K562 (cell line): ENCODE measurements at regions not wholly inside any gene's neighbourhood (a gene's known extent, or its start where the extent isn't known, plus 50 kb on each side); places are given as distances from the start of the nearest gene placed in this dataset.

ENCODE experiments used
- ATAC-seq: fragments of 200-7000 bp; cut with Tn5 transposase; 3 replicates; pipeline ENCODE4 v1.9.1; 2020; ENCODE audit warnings: moderate library complexity
- BruUV-seq: library from RNA; stranded (reverse); fragments of 400-500 nt; replicated peaks from 2 replicates; lab custom pipeline; 2021; lab: Mats Ljungman, UMichigan
- CTCF ChIA-PET: fragments of 300-600 bp; formaldehyde crosslinking; extraction: SDS; loops from one replicate; lab custom pipeline; 2021; ENCODE audit warnings: low intra/inter-chr PET ratio; lab: Yijun Ruan, JAX
- POLR2A ChIA-PET: fragments of 300-600, 350-650 bp; sonication (Branson Sonifier 250); formaldehyde crosslinking; extraction: SDS; loops from one replicate; lab custom pipeline; 2021; ENCODE audit warnings: antibody characterized with exemption, inconsistent platforms; lab: Yijun Ruan, JAX
- DNase-seq, 4 experiments: peaks; one replicate each; pipeline versions ENCODE4 v3.0.0 to v3.0.0-alpha.2; 2011 to 2018; ENCODE audit warnings: low spot score in 3 of 4, mixed read lengths in 3 of 4; ENCODE audit errors: extremely low read depth in 1 of 4
- FAIRE-seq: peaks from 2 replicates; lab custom pipeline; 2011; peaks lifted over from hg19 to GRCh38; lab: Jason Lieb, UNC
- H2AFZ ChIP-seq: 2 replicates; pipeline ENCODE4 v1.6.0; 2011; ENCODE audit warnings: low read depth, low read length, control low read depth, inconsistent platforms
- H3K27ac ChIP-seq: fragments of 200-600 bp; 3 replicates; pipeline ENCODE4 v1.8.0; 2011; ENCODE audit warnings: low read depth, mild to moderate bottlenecking, control low read depth, inconsistent platforms, low read length, moderate library complexity, mixed read lengths; ENCODE audit errors: extremely low read depth
- H3K27me3 ChIP-seq, 2 experiments: fragments of 300-600 bp in 1 of 2; 2 replicates in 1 of 2; 3 replicates in 1 of 2; pipeline versions ENCODE4 v1.6.0 to v1.8.0; 2011; ENCODE audit warnings: inconsistent platforms in 2 of 2, low read length in 2 of 2, mild to moderate bottlenecking in 1 of 2, mixed read lengths in 1 of 2, moderate library complexity in 1 of 2; ENCODE audit not compliant: control insufficient read depth in 2 of 2, insufficient read depth in 2 of 2
- H3K36me3 ChIP-seq: fragments of 300-600 bp; 3 replicates; pipeline ENCODE4 v1.8.0; 2011; ENCODE audit warnings: mild to moderate bottlenecking, low read length, inconsistent platforms; ENCODE audit not compliant: control insufficient read depth, insufficient read depth
- H3K4me1 ChIP-seq, 2 experiments: fragments of 200-600 bp in 1 of 2; replicated peaks in 1 of 2; 2 replicates in 1 of 2; 3 replicates in 1 of 2; pipeline versions ENCODE4 v1.5.1 to v1.8.0; 2011; ENCODE audit warnings: inconsistent platforms in 2 of 2, low read length in 2 of 2, mild to moderate bottlenecking in 1 of 2, mixed read lengths in 1 of 2, moderate library complexity in 1 of 2; ENCODE audit not compliant: control insufficient read depth in 2 of 2, insufficient read depth in 2 of 2
- H3K4me2 ChIP-seq: 2 replicates; pipeline ENCODE4 v1.6.1; 2011; ENCODE audit warnings: low read length, control low read depth, inconsistent platforms, mixed read lengths; ENCODE audit not compliant: insufficient read depth
- H3K4me3 ChIP-seq: fragments of 200-600 bp; sonication (generic), shearing (Covaris generic); 2 replicates; pipeline ENCODE4 v1.5.1; 2016; ENCODE audit warnings: control low read depth, inconsistent platforms
- H3K79me2 ChIP-seq: fragments of 200-600 bp; 3 replicates; pipeline ENCODE4 v1.8.0; 2011; ENCODE audit warnings: low read length, inconsistent platforms; ENCODE audit not compliant: control insufficient read depth, insufficient read depth
- H3K9ac ChIP-seq, 2 experiments: 2 replicates each; pipeline versions ENCODE4 v1.6.0 to v1.6.1; 2011; ENCODE audit warnings: low read depth in 2 of 2, low read length in 2 of 2, control low read depth in 1 of 2, inconsistent platforms in 1 of 2, mild to moderate bottlenecking in 1 of 2, mixed read lengths in 1 of 2; ENCODE audit not compliant: insufficient read depth in 1 of 2
- H3K9me1 ChIP-seq: one replicate; pipeline ENCODE4 v1.6.0; 2011; ENCODE audit warnings: inconsistent platforms, mild to moderate bottlenecking, low read length, moderate library complexity; ENCODE audit not compliant: control insufficient read depth, insufficient read depth
- H3K9me3 ChIP-seq: replicated peaks from 2 replicates; pipeline ENCODE4 v1.5.1; 2011; ENCODE audit warnings: low read depth, low read length, inconsistent platforms; ENCODE audit not compliant: control insufficient read depth, insufficient read depth
- H4K20me1 ChIP-seq: replicated peaks from 2 replicates; pipeline ENCODE4 v1.6.1; 2011; ENCODE audit warnings: low read length, inconsistent platforms, mixed read lengths; ENCODE audit not compliant: control insufficient read depth, insufficient read depth
- ILF3 ChIP-seq: fragments of 450-650 bp; IDR thresholded peaks from 2 replicates; pipeline ENCODE4 v1.6.1; 2018; ENCODE audit warnings: antibody characterized with exemption, mild to moderate bottlenecking, moderate library complexity, borderline replicate concordance
- JUND ChIP-seq, 2 experiments: IDR thresholded peaks; 2 replicates in 1 of 2; 3 replicates in 1 of 2; pipeline ENCODE4 v1.6.1; 2011; ENCODE audit warnings: borderline replicate concordance in 2 of 2, low read depth in 2 of 2, low read length in 2 of 2, improper control_type of control experiment in 1 of 2, missing biosample characterization in 1 of 2, missing genetic modification characterization in 1 of 2, missing genetic modification reagents in 1 of 2
- MTA3 ChIP-seq: fragments of 450-650 bp; formaldehyde crosslinking; IDR thresholded peaks from 2 replicates; pipeline ENCODE4 v1.6.1; 2017; ENCODE audit warnings: mild to moderate bottlenecking, borderline replicate concordance
- RBFOX2 ChIP-seq: fragments of 200-400 bp; formaldehyde crosslinking; IDR thresholded peaks from 2 replicates; pipeline ENCODE4 v1.6.1; 2017; ENCODE audit warnings: low read depth, mild to moderate bottlenecking, low read length, moderate library complexity
- RBM39 ChIP-seq: fragments of 200-400 bp; formaldehyde crosslinking; optimal IDR thresholded peaks from 2 replicates; pipeline ENCODE3; 2018; ENCODE audit warnings: low read depth, low read length
- XRCC5 ChIP-seq: fragments of 200-400 bp; formaldehyde crosslinking; IDR thresholded peaks from 2 replicates; pipeline ENCODE4 v1.6.1; 2017; ENCODE audit warnings: low read depth, mild to moderate bottlenecking, low read length
- ZFP1 ChIP-seq: fragments of 450-650 bp; formaldehyde crosslinking; IDR thresholded peaks from 2 replicates; pipeline ENCODE4 v1.4.0; 2020; ENCODE audit warnings: mild to moderate bottlenecking, mixed read lengths
- ZNF778 ChIP-seq: fragments of 450-650 bp; formaldehyde crosslinking; IDR thresholded peaks from 2 replicates; pipeline ENCODE4 v1.4.0; 2020; ENCODE audit warnings: mild to moderate bottlenecking, moderate library complexity
- WGBS: fragments of 100-300 bp; shearing (Covaris generic); methylation state at CpG from one replicate; pipeline ENCODE4 v1.1.6; 2016; ENCODE audit warnings: low coverage, mixed read lengths; ENCODE audit not compliant: insufficient coverage; ENCODE audit errors: missing lambda C conversion rate; 5-methylcytosine and 5-hydroxymethylcytosine counted together
- in situ Hi-C: fragments of 300-500 bp; cut with MboI; formaldehyde crosslinking; loops from 4 replicates; pipeline ENCODE4 v1.15.0; 2018; ENCODE audit warnings: inconsistent platforms, mixed read lengths
- intact Hi-C: fragments of 100-400 bp; cut with micrococcal nuclease; formaldehyde crosslinking; loops from 2 replicates; pipeline ENCODE4 v1.14.2; 2022
- TF ChIP-seq, protein P1 (sequence below), 2 experiments: fragments of 450-650 bp in 1 of 2; sonication (generic) in 1 of 2; formaldehyde crosslinking; conservative IDR thresholded peaks; 2 replicates each; pipeline versions ENCODE4 v1.4.0 to v1.8.1; 2020 to 2022; ENCODE audit warnings: mild to moderate bottlenecking in 1 of 2, missing genetic modification reagents in 1 of 2
- TF ChIP-seq, protein P2 (sequence below): sonication (generic); IDR thresholded peaks from 2 replicates; pipeline ENCODE4 v1.6.1; 2016
- TF ChIP-seq, protein P3 (sequence below): fragments of 250-450 bp; sonication (Bioruptor Pico); IDR thresholded peaks from 2 replicates; pipeline ENCODE4 v1.8.0; 2021; ENCODE audit warnings: mild to moderate bottlenecking, moderate library complexity
- TF ChIP-seq, protein P4 (sequence below), 3 experiments: IDR thresholded peaks in 2 of 3; conservative IDR thresholded peaks in 1 of 3; 2 replicates each; pipeline ENCODE4 v1.5.1; 2011 to 2012; ENCODE audit warnings: low read length in 3 of 3, mild to moderate bottlenecking in 3 of 3, control low read depth in 2 of 3, improper control_type of control experiment in 1 of 3, inconsistent platforms in 1 of 3, low read depth in 1 of 3, mixed read lengths in 1 of 3, moderate library complexity in 1 of 3; ENCODE audit not compliant: insufficient read depth in 2 of 3
- TF ChIP-seq, protein P5 (sequence below): fragments of 150-350 bp; conservative IDR thresholded peaks from 2 replicates; pipeline ENCODE4 v1.6.1; 2014; ENCODE audit warnings: low read length

DNA sequence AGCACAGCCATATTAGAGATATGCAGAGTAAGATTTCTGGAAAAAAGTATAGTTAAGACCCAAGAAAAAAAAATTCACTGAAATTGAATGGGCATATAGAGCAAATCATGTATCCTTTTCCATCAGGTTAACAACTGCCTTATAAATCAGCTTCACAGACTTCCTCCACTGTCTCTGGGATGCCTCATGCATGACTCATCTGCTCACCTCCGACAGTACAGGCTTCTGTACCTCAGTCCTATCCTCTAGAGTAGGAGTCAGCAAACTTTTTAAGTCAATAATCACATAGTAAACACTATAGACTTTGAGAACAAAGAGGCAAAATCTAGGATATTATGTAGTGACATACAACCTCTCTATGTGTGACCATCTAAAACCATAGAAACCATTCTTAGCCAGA is 211.6 kb upstream of the SP8 start:
- Histone ChIP-seq H3K79me2 (no peaks in the 10 kb centered on the region), H3K27me3 (no peaks in the 10 kb centered on the region), H2AFZ (no peak overlapping the region), H3K4me3 (no peak overlapping the region), H3K9me3 (no peaks in the 10 kb centered on the region), H4K20me1 (no peaks in the 10 kb centered on the region), H3K9me1 (no peaks in the 10 kb centered on the region), H3K9ac (no peak overlapping the region), H3K4me2 (no peak overlapping the region), H3K36me3 (no peaks in the 10 kb centered on the region), H3K27ac (no peak overlapping the region), H3K4me1 (no peaks in the 10 kb centered on the region)
- 8% methylated on average over 1 of the region's 1 CpG for WGBS
- no peak for ATAC-seq
- in situ Hi-C loops (no loop called here), intact Hi-C loops (no loop called here)
- CTCF ChIA-PET, result no interaction called here
- POLR2A ChIA-PET, result interaction anchor here (0.6 kb wide), 1 partner anchor 18 kb away, joined by 3 read pairs; no protein-coding TSS in a partner anchor
- BruUV-seq, result no TSS peak
- DNase-seq, result no peak
- FAIRE-seq, result no peak
- TF ChIP-seq, protein P1, sequence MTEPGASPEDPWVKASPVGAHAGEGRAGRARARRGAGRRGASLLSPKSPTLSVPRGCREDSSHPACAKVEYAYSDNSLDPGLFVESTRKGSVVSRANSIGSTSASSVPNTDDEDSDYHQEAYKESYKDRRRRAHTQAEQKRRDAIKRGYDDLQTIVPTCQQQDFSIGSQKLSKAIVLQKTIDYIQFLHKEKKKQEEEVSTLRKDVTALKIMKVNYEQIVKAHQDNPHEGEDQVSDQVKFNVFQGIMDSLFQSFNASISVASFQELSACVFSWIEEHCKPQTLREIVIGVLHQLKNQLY (CRISPR knock-in tag; conservative IDR thresholded peaks at IDR 0.05), result no peak
- TF ChIP-seq JUND (IDR thresholded peaks at IDR 0.05; ENCODE audit: borderline replicate concordance, low read depth, low read length) (no peak), JUND (tag; IDR thresholded peaks at IDR 0.05; ENCODE audit: borderline replicate concordance, low read depth, low read length) (no peak), XRCC5 (no peak), ZFP1 (no peak), RBFOX2 (no peak), ZNF778 (CRISPR knock-in tag) (no peak), RBM39 (no peak), MTA3 (no peak), ILF3 (no peak)
- TF ChIP-seq, protein P2, sequence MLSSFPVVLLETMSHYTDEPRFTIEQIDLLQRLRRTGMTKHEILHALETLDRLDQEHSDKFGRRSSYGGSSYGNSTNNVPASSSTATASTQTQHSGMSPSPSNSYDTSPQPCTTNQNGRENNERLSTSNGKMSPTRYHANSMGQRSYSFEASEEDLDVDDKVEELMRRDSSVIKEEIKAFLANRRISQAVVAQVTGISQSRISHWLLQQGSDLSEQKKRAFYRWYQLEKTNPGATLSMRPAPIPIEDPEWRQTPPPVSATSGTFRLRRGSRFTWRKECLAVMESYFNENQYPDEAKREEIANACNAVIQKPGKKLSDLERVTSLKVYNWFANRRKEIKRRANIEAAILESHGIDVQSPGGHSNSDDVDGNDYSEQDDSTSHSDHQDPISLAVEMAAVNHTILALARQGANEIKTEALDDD, result no peak
- TF ChIP-seq, protein P3, sequence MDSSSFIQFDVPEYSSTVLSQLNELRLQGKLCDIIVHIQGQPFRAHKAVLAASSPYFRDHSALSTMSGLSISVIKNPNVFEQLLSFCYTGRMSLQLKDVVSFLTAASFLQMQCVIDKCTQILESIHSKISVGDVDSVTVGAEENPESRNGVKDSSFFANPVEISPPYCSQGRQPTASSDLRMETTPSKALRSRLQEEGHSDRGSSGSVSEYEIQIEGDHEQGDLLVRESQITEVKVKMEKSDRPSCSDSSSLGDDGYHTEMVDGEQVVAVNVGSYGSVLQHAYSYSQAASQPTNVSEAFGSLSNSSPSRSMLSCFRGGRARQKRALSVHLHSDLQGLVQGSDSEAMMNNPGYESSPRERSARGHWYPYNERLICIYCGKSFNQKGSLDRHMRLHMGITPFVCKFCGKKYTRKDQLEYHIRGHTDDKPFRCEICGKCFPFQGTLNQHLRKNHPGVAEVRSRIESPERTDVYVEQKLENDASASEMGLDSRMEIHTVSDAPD (CRISPR knock-in tag), result no peak
- TF ChIP-seq, protein P4, sequence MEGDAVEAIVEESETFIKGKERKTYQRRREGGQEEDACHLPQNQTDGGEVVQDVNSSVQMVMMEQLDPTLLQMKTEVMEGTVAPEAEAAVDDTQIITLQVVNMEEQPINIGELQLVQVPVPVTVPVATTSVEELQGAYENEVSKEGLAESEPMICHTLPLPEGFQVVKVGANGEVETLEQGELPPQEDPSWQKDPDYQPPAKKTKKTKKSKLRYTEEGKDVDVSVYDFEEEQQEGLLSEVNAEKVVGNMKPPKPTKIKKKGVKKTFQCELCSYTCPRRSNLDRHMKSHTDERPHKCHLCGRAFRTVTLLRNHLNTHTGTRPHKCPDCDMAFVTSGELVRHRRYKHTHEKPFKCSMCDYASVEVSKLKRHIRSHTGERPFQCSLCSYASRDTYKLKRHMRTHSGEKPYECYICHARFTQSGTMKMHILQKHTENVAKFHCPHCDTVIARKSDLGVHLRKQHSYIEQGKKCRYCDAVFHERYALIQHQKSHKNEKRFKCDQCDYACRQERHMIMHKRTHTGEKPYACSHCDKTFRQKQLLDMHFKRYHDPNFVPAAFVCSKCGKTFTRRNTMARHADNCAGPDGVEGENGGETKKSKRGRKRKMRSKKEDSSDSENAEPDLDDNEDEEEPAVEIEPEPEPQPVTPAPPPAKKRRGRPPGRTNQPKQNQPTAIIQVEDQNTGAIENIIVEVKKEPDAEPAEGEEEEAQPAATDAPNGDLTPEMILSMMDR (IDR thresholded peaks at IDR 0.05 in 2 of 3, conservative IDR thresholded peaks at IDR 0.05 in 1 of 3; ENCODE audit: insufficient read depth in 2 of 3, low read depth in 1 of 3, low read length in 3 of 3), result no peak
- TF ChIP-seq, protein P5, sequence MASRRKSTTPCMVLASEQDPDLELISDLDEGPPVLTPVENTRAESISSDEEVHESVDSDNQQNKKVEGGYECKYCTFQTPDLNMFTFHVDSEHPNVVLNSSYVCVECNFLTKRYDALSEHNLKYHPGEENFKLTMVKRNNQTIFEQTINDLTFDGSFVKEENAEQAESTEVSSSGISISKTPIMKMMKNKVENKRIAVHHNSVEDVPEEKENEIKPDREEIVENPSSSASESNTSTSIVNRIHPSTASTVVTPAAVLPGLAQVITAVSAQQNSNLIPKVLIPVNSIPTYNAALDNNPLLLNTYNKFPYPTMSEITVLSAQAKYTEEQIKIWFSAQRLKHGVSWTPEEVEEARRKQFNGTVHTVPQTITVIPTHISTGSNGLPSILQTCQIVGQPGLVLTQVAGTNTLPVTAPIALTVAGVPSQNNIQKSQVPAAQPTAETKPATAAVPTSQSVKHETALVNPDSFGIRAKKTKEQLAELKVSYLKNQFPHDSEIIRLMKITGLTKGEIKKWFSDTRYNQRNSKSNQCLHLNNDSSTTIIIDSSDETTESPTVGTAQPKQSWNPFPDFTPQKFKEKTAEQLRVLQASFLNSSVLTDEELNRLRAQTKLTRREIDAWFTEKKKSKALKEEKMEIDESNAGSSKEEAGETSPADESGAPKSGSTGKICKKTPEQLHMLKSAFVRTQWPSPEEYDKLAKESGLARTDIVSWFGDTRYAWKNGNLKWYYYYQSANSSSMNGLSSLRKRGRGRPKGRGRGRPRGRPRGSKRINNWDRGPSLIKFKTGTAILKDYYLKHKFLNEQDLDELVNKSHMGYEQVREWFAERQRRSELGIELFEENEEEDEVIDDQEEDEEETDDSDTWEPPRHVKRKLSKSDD, result no peak
